22Rv1 (cell line): ENCODE measurements at regions not wholly inside any gene's neighbourhood (a gene's known extent, or its start where the extent isn't known, plus 50 kb on each side); places are given as distances from the start of the nearest gene placed in this dataset.

Experiments used
- CTCF ChIP-seq: fragments of 450-650 bp; IDR thresholded peaks from 2 replicates; pipeline ENCODE4 v1.5.1; 2017; ENCODE audit warnings: mild to moderate bottlenecking
- ZFX ChIP-seq: fragments of 450-650 bp; IDR thresholded peaks from 2 replicates; pipeline ENCODE4 v1.6.1; 2017; ENCODE audit warnings: antibody characterized with exemption, borderline replicate concordance

- no peak for TF ChIP-seq CTCF
- no peak for TF ChIP-seq ZFX
Measured at GRCh38 chr4:94135701-94136100, 72.0 kb upstream of the SMARCAD1 start.
